CD4-positive, alpha-beta T cell treated with Interleukin-17A for 4 hours (primary cell): ENCODE measurements at regions not wholly inside any gene's neighbourhood (a gene's known extent, or its start where the extent isn't known, plus 50 kb on each side); places are given as distances from the start of the nearest gene placed in this dataset.
"Not testable (repeated sequence)": the region's sequence is repeated elsewhere in the genome, so short reads cannot be mapped to it uniquely, and the experiment has no call there.

ENCODE experiments used
- DNase-seq: peaks from one replicate; pipeline ENCODE4 v3.0.0-alpha.2; 2020; ENCODE audit warnings: mixed read lengths

GRCh38 chr9:129454467-129455067 is 166.3 kb downstream of the C9orf50 start:
- no peak for DNase-seq

GRCh38 chr9:129453734-129454133 is 167.2 kb downstream of the C9orf50 start:
- DNase-seq = no peak

- no peak for DNase-seq
Measured at GRCh38 chr9:129451669-129452068, 169.2 kb downstream of the C9orf50 start.

- no peak for DNase-seq
Measured at GRCh38 chr9:129451089-129451656, 169.7 kb downstream of the C9orf50 start.

GRCh38 chr9:129449066-129449465 is 171.8 kb downstream of the C9orf50 start:
- DNase-seq = no peak

- no peak for DNase-seq
Measured at GRCh38 chr9:129446828-129447550, 173.9 kb downstream of the C9orf50 start.

GRCh38 chr9:129445794-129446306 is 175.1 kb downstream of the C9orf50 start:
- DNase-seq = no peak

- not testable (repeated sequence) for DNase-seq
Measured at GRCh38 chr9:129443515-129444164, 177.3 kb downstream of the C9orf50 start.

GRCh38 chr9:129442803-129443511 is 177.9 kb downstream of the C9orf50 start:
- DNase-seq = no peak

- DNase-seq = no peak
Measured at GRCh38 chr9:129441852-129442251, 179.0 kb downstream of the C9orf50 start.

- DNase-seq = no peak
Measured at GRCh38 chr9:129440435-129441186, 180.3 kb downstream of the C9orf50 start.

- no peak for DNase-seq
Measured at GRCh38 chr9:129439242-129439641, 181.7 kb downstream of the C9orf50 start.

- DNase-seq = peak; percentile 26
Measured at GRCh38 chr9:129437626-129438323, 183.1 kb downstream of the C9orf50 start.

GRCh38 chr9:129436751-129437625 is 183.9 kb downstream of the C9orf50 start:
- peak; percentile 73 for DNase-seq

GRCh38 chr9:129435988-129436717 is 184.7 kb downstream of the C9orf50 start:
- no peak for DNase-seq

- no peak for DNase-seq
Measured at GRCh38 chr9:129435291-129435690, 185.6 kb downstream of the C9orf50 start.

GRCh38 chr9:129434187-129434586 is 186.7 kb downstream of the C9orf50 start:
- no peak for DNase-seq

GRCh38 chr9:129432297-129433154 is 188.4 kb downstream of the C9orf50 start:
- DNase-seq = no peak
